ENCODE measurements at regions not wholly inside any gene's neighbourhood (a gene's known extent, or its start where the extent isn't known, plus 50 kb on each side); places are given as distances from the start of the nearest gene placed in this dataset.

DNA sequence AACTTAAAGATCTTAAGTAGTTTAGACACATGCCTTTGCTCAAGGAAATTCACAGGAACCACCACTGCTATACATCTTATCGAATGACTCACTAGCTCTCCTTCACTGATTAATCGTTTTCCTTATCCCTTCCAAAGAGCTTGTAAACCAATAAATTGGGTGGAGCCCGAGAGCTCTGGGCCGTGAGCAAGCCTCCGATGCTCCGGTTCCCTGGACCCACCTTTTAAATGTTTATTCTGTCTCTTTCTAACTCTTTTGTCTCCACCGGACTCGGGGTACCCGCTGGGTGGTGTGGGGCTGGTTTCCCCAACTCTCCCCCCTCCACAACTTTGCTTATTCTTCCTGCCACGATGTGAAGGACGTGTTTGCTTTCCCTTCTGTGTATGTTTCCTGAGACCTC lies 292.9 kb upstream of the TMEFF2 start:
- H3K4me3 ChIP-seq (replicated peaks in 1 of 3; ENCODE audit: low read depth in 2 of 3, low read length in 3 of 3), result no peak overlapping the region
- no peak overlapping the region for H2AFZ ChIP-seq (ENCODE audit: insufficient read depth, low read depth, low read length, poor library complexity, severe bottlenecking)
- H3K4me2 ChIP-seq (replicated peaks; ENCODE audit: extremely low read depth, low read length, poor library complexity, severe bottlenecking), result no peak overlapping the region
- H3K79me2 ChIP-seq (ENCODE audit: insufficient read depth, low read length), result no peaks in the 10 kb centered on the region
- TF ChIP-seq, protein P1, sequence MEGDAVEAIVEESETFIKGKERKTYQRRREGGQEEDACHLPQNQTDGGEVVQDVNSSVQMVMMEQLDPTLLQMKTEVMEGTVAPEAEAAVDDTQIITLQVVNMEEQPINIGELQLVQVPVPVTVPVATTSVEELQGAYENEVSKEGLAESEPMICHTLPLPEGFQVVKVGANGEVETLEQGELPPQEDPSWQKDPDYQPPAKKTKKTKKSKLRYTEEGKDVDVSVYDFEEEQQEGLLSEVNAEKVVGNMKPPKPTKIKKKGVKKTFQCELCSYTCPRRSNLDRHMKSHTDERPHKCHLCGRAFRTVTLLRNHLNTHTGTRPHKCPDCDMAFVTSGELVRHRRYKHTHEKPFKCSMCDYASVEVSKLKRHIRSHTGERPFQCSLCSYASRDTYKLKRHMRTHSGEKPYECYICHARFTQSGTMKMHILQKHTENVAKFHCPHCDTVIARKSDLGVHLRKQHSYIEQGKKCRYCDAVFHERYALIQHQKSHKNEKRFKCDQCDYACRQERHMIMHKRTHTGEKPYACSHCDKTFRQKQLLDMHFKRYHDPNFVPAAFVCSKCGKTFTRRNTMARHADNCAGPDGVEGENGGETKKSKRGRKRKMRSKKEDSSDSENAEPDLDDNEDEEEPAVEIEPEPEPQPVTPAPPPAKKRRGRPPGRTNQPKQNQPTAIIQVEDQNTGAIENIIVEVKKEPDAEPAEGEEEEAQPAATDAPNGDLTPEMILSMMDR (IDR thresholded peaks at IDR 0.05), result no peak
- Mint-ChIP-seq H3K27ac (no peak overlapping the region), H3K27me3 (ENCODE audit: low read depth in 3 of 3) (no peaks in the 10 kb centered on the region), H3K4me1 (no peaks in the 10 kb centered on the region), H3K4me3 (no peak overlapping the region), H3K9me3 (peaks cover 3 to 21% (median 11%) of the 10 kb centered on the region in 7 donors), H3K36me3 (no peaks in the 10 kb centered on the region)
- H3K9ac ChIP-seq (ENCODE audit: insufficient read depth, low read length, poor library complexity, severe bottlenecking), result no peak overlapping the region
- no peaks in the 10 kb centered on the region for H3K27me3 ChIP-seq (ENCODE audit: control insufficient read depth in 2 of 2, insufficient read depth in 2 of 2, low read length in 2 of 2)
- H4K20me1 ChIP-seq (ENCODE audit: insufficient read depth, low read length), result no peaks in the 10 kb centered on the region
- no peak for DNase-seq
- no peaks in the 10 kb centered on the region for H3K4me1 ChIP-seq (ENCODE audit: control insufficient read depth in 1 of 2, insufficient read depth in 2 of 2, low read length in 2 of 2)
- no peaks in the 10 kb centered on the region for H3K36me3 ChIP-seq (replicated peaks in 1 of 2; ENCODE audit: control insufficient read depth in 1 of 2, insufficient read depth in 2 of 2, low read length in 2 of 2)
- peaks cover 15 to 26% of the 10 kb centered on the region in 2 donors for H3K9me3 ChIP-seq (replicated peaks in 1 of 2; ENCODE audit: control insufficient read depth in 1 of 2, insufficient read depth in 1 of 2, low read length in 2 of 2)
- intact Hi-C loops (cut with micrococcal nuclease), result no loop called here
- WGBS (ENCODE audit: insufficient coverage), result 50% methylated on average over 1 of the region's 11 CpGs
- H3K27ac ChIP-seq (ENCODE audit: low read depth in 1 of 2, low read length in 2 of 2), result no peak overlapping the region

DNA sequence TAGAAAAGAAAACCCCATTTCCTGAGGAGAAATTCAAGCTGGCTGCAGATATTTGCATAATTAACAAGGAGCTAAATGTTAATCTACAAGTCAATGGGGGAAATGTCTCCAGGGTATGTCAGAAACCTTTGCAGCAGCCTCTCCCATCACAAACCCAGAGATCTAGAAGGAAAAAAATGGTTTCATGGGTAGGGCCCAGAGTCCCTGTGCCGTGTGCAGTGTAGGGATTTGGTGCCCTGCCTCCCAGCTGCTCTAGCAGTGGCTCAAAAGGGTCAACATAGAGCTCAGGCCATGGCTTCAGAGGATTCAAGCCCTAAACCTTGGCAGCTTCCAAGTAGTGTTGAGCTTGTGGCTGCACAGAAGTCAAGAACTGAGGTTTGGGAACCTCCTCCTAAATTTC lies 290.2 kb upstream of the TMEFF2 start:
- no peaks in the 10 kb centered on the region for H3K79me2 ChIP-seq (ENCODE audit: insufficient read depth, low read length)
- H3K36me3 Mint-ChIP-seq, result no peaks in the 10 kb centered on the region
- DNase-seq, result no peak
- no peak overlapping the region for H3K27ac ChIP-seq (ENCODE audit: low read depth in 1 of 2, low read length in 2 of 2)
- no peaks in the 10 kb centered on the region for H3K4me1 ChIP-seq (ENCODE audit: control insufficient read depth in 1 of 2, insufficient read depth in 2 of 2, low read length in 2 of 2)
- no peaks in the 10 kb centered on the region for H4K20me1 ChIP-seq (ENCODE audit: insufficient read depth, low read length)
- TF ChIP-seq, protein P1 (IDR thresholded peaks at IDR 0.05), result no peak
- no peak overlapping the region for H3K4me3 Mint-ChIP-seq
- H3K4me3 ChIP-seq (replicated peaks in 1 of 3; ENCODE audit: low read depth in 2 of 3, low read length in 3 of 3), result no peak overlapping the region
- H3K9ac ChIP-seq (ENCODE audit: insufficient read depth, low read length, poor library complexity, severe bottlenecking), result no peak overlapping the region
- peaks cover 10 to 22% of the 10 kb centered on the region in 2 donors for H3K9me3 ChIP-seq (replicated peaks in 1 of 2; ENCODE audit: control insufficient read depth in 1 of 2, insufficient read depth in 1 of 2, low read length in 2 of 2)
- intact Hi-C loops (cut with micrococcal nuclease), result no loop called here
- no peak overlapping the region for H3K4me2 ChIP-seq (replicated peaks; ENCODE audit: extremely low read depth, low read length, poor library complexity, severe bottlenecking)
- no peak overlapping the region for H3K27ac Mint-ChIP-seq
- H3K9me3 Mint-ChIP-seq, result peaks cover 3 to 17% (median 8%) of the 10 kb centered on the region in 7 donors
- no peaks in the 10 kb centered on the region for H3K27me3 ChIP-seq (ENCODE audit: control insufficient read depth in 2 of 2, insufficient read depth in 2 of 2, low read length in 2 of 2)
- H3K4me1 Mint-ChIP-seq, result no peaks in the 10 kb centered on the region
- H2AFZ ChIP-seq (ENCODE audit: insufficient read depth, low read depth, low read length, poor library complexity, severe bottlenecking), result no peak overlapping the region
- H3K27me3 Mint-ChIP-seq (ENCODE audit: low read depth in 3 of 3), result no peaks in the 10 kb centered on the region
- H3K36me3 ChIP-seq (replicated peaks in 1 of 2; ENCODE audit: control insufficient read depth in 1 of 2, insufficient read depth in 2 of 2, low read length in 2 of 2), result no peaks in the 10 kb centered on the region
- no CpG with 5 or more reads among the region's 1 CpG for WGBS (ENCODE audit: insufficient coverage)

Measured in CD14-positive monocyte (primary cell).